ENCODE measurements at regions not wholly inside any gene's neighbourhood (a gene's known extent, or its start where the extent isn't known, plus 50 kb on each side); places are given as distances from the start of the nearest gene placed in this dataset.

DNA sequence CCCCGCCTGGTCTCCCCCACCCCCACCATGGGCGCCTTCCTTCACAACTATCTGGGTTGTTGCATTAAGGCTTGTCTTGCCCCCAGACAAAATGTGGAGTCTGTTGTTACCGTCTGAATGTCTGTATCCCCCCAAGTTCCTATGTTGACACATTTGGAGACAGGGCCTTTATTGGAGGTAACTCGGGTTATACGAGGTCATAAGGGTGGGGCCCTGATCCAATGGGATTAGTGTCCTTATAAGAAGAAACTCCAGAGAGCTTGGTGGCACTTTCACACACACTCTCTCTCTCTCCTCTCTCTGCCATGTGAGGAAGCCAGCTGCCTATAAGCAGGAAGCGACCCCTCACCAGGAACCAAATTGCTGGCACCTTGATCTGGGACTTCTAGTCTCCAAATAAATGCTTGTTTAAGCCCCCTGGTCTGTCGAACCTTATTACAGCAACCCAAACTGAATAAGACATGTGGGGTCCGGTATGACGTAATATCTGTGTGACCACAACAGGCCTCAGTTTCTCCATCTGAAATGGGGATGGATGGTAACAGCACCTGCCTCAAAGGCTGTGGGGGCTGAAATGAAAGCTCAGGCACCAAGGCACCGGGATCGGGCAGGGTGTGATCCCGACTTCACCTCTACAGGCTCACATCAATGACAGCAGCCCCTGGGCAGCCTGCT is 222.3 kb downstream of the CTTN start:
- Histone ChIP-seq H3K36me3 (replicated peaks in 1 of 2; ENCODE audit: control insufficient read depth in 1 of 2, insufficient read depth in 2 of 2, low read length in 1 of 2) (no peaks in the 10 kb centered on the region), H3K9ac (no peak overlapping the region), H3K4me3 (ENCODE audit: low read depth in 2 of 2, low read length in 1 of 2) (no peak overlapping the region), H3F3A (replicated peaks; ENCODE audit: insufficient read depth) (no peaks in the 10 kb centered on the region), H3K4me2 (no peak overlapping the region), H3K79me2 (ENCODE audit: insufficient read depth) (no peaks in the 10 kb centered on the region), H2AFZ (ENCODE audit: low read depth) (no peak overlapping the region), H3K27me3 (ENCODE audit: insufficient read depth) (no peaks in the 10 kb centered on the region), H3K4me1 (ENCODE audit: control insufficient read depth in 1 of 2, insufficient read depth in 2 of 2, low read depth in 1 of 2, low read length in 1 of 2) (peaks cover 0 to 8% of the 10 kb centered on the region in 2 experiments; a peak in 1 of 4 replicates), H3K9me2 (no peaks in the 10 kb centered on the region), H3K9me3 (no peaks in the 10 kb centered on the region), H4K20me1 (ENCODE audit: insufficient read depth) (no peaks in the 10 kb centered on the region), H3K27ac (ENCODE audit: low read depth in 2 of 2, low read length in 1 of 2) (no peak overlapping the region)
- DNase-seq, result no peak
- ChIA-PET CTCF (interaction anchor here (1.3 kb wide), 1 partner anchor 11 kb away, joined by 3 read pairs; no protein-coding TSS in a partner anchor), POLR2A (no interaction called here)
- TF ChIP-seq POLR2AphosphoS5 (IDR thresholded peaks at IDR 0.05; ENCODE audit: low read depth, low read length) (no peak), MEF2A (IDR thresholded peaks at IDR 0.05; ENCODE audit: borderline replicate concordance, low read depth) (no peak), RXRA (IDR thresholded peaks at IDR 0.05; ENCODE audit: borderline replicate concordance, low read depth) (no peak), SMC3 (IDR thresholded peaks at IDR 0.05; ENCODE audit: low read depth, low read length) (no peak), GABPA (IDR thresholded peaks at IDR 0.05; ENCODE audit: low read depth) (no peak), FOXJ3 (CRISPR knock-in tag; IDR thresholded peaks at IDR 0.05) (no peak), ELF1 (IDR thresholded peaks at IDR 0.05) (no peak), TEAD4 (IDR thresholded peaks at IDR 0.05; ENCODE audit: borderline replicate concordance, insufficient read depth) (no peak), YY1 (IDR thresholded peaks at IDR 0.05; ENCODE audit: low read depth) (no peak), EZH2phosphoT487 (IDR thresholded peaks at IDR 0.05; ENCODE audit: borderline replicate concordance, low read depth) (no peak), RCOR1 (IDR thresholded peaks at IDR 0.05; ENCODE audit: low read length) (no peak)
- TF ChIP-seq, protein P1, sequence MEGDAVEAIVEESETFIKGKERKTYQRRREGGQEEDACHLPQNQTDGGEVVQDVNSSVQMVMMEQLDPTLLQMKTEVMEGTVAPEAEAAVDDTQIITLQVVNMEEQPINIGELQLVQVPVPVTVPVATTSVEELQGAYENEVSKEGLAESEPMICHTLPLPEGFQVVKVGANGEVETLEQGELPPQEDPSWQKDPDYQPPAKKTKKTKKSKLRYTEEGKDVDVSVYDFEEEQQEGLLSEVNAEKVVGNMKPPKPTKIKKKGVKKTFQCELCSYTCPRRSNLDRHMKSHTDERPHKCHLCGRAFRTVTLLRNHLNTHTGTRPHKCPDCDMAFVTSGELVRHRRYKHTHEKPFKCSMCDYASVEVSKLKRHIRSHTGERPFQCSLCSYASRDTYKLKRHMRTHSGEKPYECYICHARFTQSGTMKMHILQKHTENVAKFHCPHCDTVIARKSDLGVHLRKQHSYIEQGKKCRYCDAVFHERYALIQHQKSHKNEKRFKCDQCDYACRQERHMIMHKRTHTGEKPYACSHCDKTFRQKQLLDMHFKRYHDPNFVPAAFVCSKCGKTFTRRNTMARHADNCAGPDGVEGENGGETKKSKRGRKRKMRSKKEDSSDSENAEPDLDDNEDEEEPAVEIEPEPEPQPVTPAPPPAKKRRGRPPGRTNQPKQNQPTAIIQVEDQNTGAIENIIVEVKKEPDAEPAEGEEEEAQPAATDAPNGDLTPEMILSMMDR (IDR thresholded peaks at IDR 0.05), result no peak
- TF ChIP-seq, protein P2, sequence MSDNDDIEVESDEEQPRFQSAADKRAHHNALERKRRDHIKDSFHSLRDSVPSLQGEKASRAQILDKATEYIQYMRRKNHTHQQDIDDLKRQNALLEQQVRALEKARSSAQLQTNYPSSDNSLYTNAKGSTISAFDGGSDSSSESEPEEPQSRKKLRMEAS (IDR thresholded peaks at IDR 0.05; ENCODE audit: low read depth), result no peak
- TF ChIP-seq, protein P3, sequence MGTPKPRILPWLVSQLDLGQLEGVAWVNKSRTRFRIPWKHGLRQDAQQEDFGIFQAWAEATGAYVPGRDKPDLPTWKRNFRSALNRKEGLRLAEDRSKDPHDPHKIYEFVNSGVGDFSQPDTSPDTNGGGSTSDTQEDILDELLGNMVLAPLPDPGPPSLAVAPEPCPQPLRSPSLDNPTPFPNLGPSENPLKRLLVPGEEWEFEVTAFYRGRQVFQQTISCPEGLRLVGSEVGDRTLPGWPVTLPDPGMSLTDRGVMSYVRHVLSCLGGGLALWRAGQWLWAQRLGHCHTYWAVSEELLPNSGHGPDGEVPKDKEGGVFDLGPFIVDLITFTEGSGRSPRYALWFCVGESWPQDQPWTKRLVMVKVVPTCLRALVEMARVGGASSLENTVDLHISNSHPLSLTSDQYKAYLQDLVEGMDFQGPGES (IDR thresholded peaks at IDR 0.05; ENCODE audit: low read depth, low read length), result no peak
- WGBS (ENCODE audit: low lambda C conversion rate), result 44% methylated on average over 8 of the region's 12 CpGs

DNA sequence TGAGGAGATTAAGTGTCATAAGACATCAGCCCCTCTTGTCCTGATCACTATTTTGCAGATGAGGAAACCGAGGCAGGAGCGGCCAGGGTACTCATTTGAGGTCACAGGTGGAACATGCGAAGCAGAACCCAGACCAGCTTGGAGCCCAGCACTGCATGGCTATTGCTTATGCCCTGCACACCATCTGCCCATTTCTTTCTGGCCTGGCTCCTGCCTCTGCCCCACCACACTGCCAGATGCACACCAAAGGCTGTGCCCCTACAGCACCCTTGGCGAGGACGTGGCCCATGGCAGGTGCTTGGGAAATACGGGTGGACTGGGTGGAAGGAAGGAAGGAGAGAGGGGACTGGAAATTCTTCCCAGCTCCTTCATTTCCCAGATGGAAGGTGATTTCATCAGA is 222.9 kb downstream of the CTTN start:
- no peak for DNase-seq
- no peaks in the 10 kb centered on the region for H3K36me3 ChIP-seq (replicated peaks in 1 of 2; ENCODE audit: control insufficient read depth in 1 of 2, insufficient read depth in 2 of 2, low read length in 1 of 2)
- 85% methylated on average over 4 of the region's 6 CpGs for whole genome bisulfite sequencing (ENCODE audit: low lambda C conversion rate)
- H3F3A ChIP-seq (replicated peaks; ENCODE audit: insufficient read depth), result no peaks in the 10 kb centered on the region
- POLR2A ChIA-PET, result no interaction called here
- no peaks in the 10 kb centered on the region for H3K9me3 ChIP-seq
- no peaks in the 10 kb centered on the region for H4K20me1 ChIP-seq (ENCODE audit: insufficient read depth)
- TF ChIP-seq FOXJ3 (CRISPR knock-in tag; IDR thresholded peaks at IDR 0.05) (no peak), RCOR1 (IDR thresholded peaks at IDR 0.05; ENCODE audit: low read length) (no peak), POLR2AphosphoS5 (IDR thresholded peaks at IDR 0.05; ENCODE audit: low read depth, low read length) (no peak), SMC3 (IDR thresholded peaks at IDR 0.05; ENCODE audit: low read depth, low read length) (no peak)
- no peak overlapping the region for H2AFZ ChIP-seq (ENCODE audit: low read depth)
- no peaks in the 10 kb centered on the region for H3K79me2 ChIP-seq (ENCODE audit: insufficient read depth)
- no peak overlapping the region for H3K4me2 ChIP-seq
- H3K4me3 ChIP-seq (ENCODE audit: low read depth in 2 of 2, low read length in 1 of 2), result no peak overlapping the region
- no peak overlapping the region for H3K27ac ChIP-seq (ENCODE audit: low read depth in 2 of 2, low read length in 1 of 2)
- CTCF ChIA-PET, result interaction anchor here (1.3 kb wide), 1 partner anchor 11 kb away, joined by 3 read pairs; no protein-coding TSS in a partner anchor
- no peaks in the 10 kb centered on the region for H3K9me2 ChIP-seq
- peaks cover 0 to 13% of the 10 kb centered on the region in 2 experiments; a peak in 1 of 4 replicates for H3K4me1 ChIP-seq (ENCODE audit: control insufficient read depth in 1 of 2, insufficient read depth in 2 of 2, low read depth in 1 of 2, low read length in 1 of 2)
- H3K27me3 ChIP-seq (ENCODE audit: insufficient read depth), result no peaks in the 10 kb centered on the region
- H3K9ac ChIP-seq, result no peak overlapping the region

All from SK-N-SH (cell line).